ENCODE measurements at regions not wholly inside any gene's neighbourhood (a gene's known extent, or its start where the extent isn't known, plus 50 kb on each side); places are given as distances from the start of the nearest gene placed in this dataset.

GRCh38 chr5:87022415-87022814 is 245.3 kb upstream of the RASA1 start:
- no peak for TF ChIP-seq REST (IDR thresholded peaks at IDR 0.05; ENCODE audit: low read depth)
- TF ChIP-seq TAF1 (IDR thresholded peaks at IDR 0.05; ENCODE audit: low read depth) = no peak
- no peak for TF ChIP-seq TEAD4 (IDR thresholded peaks at IDR 0.05)
- no peak for TF ChIP-seq EP300 (IDR thresholded peaks at IDR 0.05; ENCODE audit: borderline replicate concordance)
- TF ChIP-seq USF1 (IDR thresholded peaks at IDR 0.05) = no peak
- no peak for TF ChIP-seq RAD21 (IDR thresholded peaks at IDR 0.05; ENCODE audit: low read depth)
- no peak for TF ChIP-seq MAX (IDR thresholded peaks at IDR 0.05)
- TF ChIP-seq EGR1 (IDR thresholded peaks at IDR 0.05) = no peak
- TF ChIP-seq CEBPB (IDR thresholded peaks at IDR 0.05) = no peak
- no peak for TF ChIP-seq YY1 (IDR thresholded peaks at IDR 0.05; ENCODE audit: low read depth)
